ENCODE measurements at regions not wholly inside any gene's neighbourhood (a gene's known extent, or its start where the extent isn't known, plus 50 kb on each side); places are given as distances from the start of the nearest gene placed in this dataset.

DNA sequence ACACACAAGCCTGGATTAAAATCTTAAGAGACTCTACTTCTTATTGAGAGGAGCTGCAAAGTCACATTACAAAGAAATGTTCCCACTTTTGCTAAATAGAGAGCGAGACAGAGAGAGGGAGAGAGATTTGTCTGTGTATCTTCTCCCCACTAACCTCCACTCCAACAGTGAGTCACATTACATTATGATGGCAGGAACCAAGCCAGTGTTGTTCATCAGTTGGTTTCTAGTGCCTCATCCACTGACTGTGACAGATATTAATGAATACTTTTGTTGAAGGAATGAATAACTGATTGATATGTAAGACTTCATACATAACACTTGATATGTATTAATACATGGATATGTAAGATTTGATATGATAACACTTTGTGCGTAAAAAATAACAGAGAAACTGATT, 258.2 kb upstream of the SORCS1 start:
- Histone ChIP-seq H3K9ac (no peak overlapping the region), H3K4me3 (no peak overlapping the region), H3K27ac (no peak overlapping the region), H3K4me2 (no peak overlapping the region), H3K27me3 (no peaks in the 10 kb centered on the region), H3K9me3 (replicated peaks in 1 of 11) (no peaks in the 10 kb centered on the region), H3K4me1 (peaks cover 0 to 11% (median 6%) of the 10 kb centered on the region in 10 experiments; a peak in 8 of 20 replicates), H4K20me1 (no peaks in the 10 kb centered on the region), H3K36me3 (no peaks in the 10 kb centered on the region)
- TF ChIP-seq Cebpa-rat (IDR thresholded peaks at IDR 0.05) = no peak

DNA sequence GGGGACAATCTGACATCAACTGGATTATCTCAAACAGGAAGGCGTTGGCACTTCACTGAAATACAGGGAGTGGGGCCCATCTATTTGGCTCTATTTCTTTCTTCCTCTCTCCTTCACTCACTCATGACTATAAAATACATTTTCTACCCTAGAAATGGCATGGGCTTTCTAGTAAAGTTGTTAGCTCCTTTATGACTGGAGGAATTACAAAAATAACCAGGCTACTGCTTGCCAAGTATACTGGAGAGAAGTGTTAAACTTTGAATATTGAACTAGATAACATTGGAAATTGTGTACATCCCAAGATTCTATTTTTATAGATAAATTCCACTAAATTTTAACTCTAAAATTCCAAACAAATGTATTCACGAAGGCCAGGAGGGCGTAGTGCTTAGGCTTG, 255.7 kb upstream of the SORCS1 start:
- Histone ChIP-seq H3K9ac (no peak overlapping the region), H3K4me1 (peaks cover 0 to 23% (median 9%) of the 10 kb centered on the region in 10 experiments; a peak in 14 of 20 replicates), H3K27me3 (no peaks in the 10 kb centered on the region), H3K9me3 (replicated peaks in 1 of 11) (no peaks in the 10 kb centered on the region), H3K4me2 (no peak overlapping the region), H3K4me3 (no peak overlapping the region), H4K20me1 (no peaks in the 10 kb centered on the region), H3K27ac (no peak overlapping the region), H3K36me3 (no peaks in the 10 kb centered on the region)
- TF ChIP-seq Cebpa-rat (IDR thresholded peaks at IDR 0.05) = no peak

DNA sequence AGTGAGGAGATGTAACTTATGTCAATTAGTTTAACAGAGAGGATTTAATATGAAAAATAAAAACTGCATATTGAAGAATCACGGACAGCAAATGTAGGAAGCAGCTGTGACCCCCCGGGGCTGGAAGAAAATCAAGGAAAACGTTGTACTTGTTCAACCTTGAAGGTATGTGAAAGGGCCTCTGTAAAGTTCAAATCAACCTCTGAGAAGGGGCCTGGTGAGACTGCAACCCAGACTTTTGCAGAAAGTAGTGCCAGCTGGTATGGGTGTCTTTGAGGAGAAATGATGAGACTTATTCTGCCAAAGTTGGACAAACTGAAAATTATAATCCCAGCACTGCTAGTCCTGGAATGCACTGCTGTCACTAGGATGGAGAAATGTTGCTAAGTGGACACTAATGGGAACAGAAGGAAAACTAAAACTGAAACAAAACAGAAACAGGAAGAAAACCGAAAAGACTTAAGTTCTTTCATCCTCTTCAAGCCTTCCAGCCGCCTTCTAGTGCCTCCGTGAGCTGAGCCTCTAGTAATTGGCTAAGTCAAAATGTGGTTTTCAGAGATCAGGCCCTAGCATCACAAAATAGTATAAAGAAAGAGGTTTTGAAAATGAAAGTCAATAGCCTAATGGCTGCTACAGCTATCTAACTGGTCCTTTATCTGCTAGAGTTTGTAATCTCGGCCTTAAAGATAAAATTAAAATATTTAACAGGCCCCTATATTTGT, 253.7 kb upstream of the SORCS1 start:
- H3K36me3 ChIP-seq = no peaks in the 10 kb centered on the region
- H3K27me3 ChIP-seq = no peaks in the 10 kb centered on the region
- no peak for TF ChIP-seq Cebpa-rat (IDR thresholded peaks at IDR 0.05)
- H3K4me1 ChIP-seq = peaks cover 0 to 27% (median 9%) of the 10 kb centered on the region in 10 experiments; a peak in 14 of 20 replicates
- no peak overlapping the region for H3K27ac ChIP-seq
- H4K20me1 ChIP-seq = no peaks in the 10 kb centered on the region
- no peak overlapping the region for H3K4me3 ChIP-seq
- no peak overlapping the region for H3K9ac ChIP-seq
- H3K9me3 ChIP-seq (replicated peaks in 1 of 11) = no peaks in the 10 kb centered on the region
- H3K4me2 ChIP-seq = peak overlapping the region in 10 of 11 experiments; percentile 7 to 51 (median 20); a peak in 10 of 22 replicates

GRCh38 chr10:107417446-107417845, 252.9 kb upstream of the SORCS1 start:
- TF ChIP-seq Cebpa-rat (IDR thresholded peaks at IDR 0.05) = no peak
- Histone ChIP-seq H3K9ac (no peak overlapping the region), H3K4me2 (no peak overlapping the region)

GRCh38 chr10:107415446-107415845, 250.9 kb upstream of the SORCS1 start:
- H3K4me2 ChIP-seq = peak overlapping the region in 4 of 11 experiments; percentile 12 to 35 (median 18); a peak in 3 of 22 replicates
- no peaks in the 10 kb centered on the region for H3K36me3 ChIP-seq
- H3K27ac ChIP-seq = no peak overlapping the region
- peaks cover 0 to 27% (median 9%) of the 10 kb centered on the region in 10 experiments; a peak in 14 of 20 replicates for H3K4me1 ChIP-seq
- H4K20me1 ChIP-seq = no peaks in the 10 kb centered on the region
- no peaks in the 10 kb centered on the region for H3K9me3 ChIP-seq (replicated peaks in 1 of 11)
- no peak overlapping the region for H3K9ac ChIP-seq
- no peak overlapping the region for H3K4me3 ChIP-seq
- no peaks in the 10 kb centered on the region for H3K27me3 ChIP-seq
- TF ChIP-seq Cebpa-rat (IDR thresholded peaks at IDR 0.05) = no peak

More at GRCh38 chr10:107417446-107417845, 252.9 kb upstream of the SORCS1 start:
- Histone ChIP-seq H3K27ac (no peak overlapping the region), H3K9me3 (replicated peaks in 1 of 11) (no peaks in the 10 kb centered on the region), H3K36me3 (no peaks in the 10 kb centered on the region), H3K27me3 (no peaks in the 10 kb centered on the region), H3K4me3 (no peak overlapping the region), H4K20me1 (no peaks in the 10 kb centered on the region), H3K4me1 (peaks cover 0 to 27% (median 9%) of the 10 kb centered on the region in 10 experiments; a peak in 14 of 20 replicates)

- Histone ChIP-seq H3K9me3 (replicated peaks in 1 of 11) (no peaks in the 10 kb centered on the region), H3K27me3 (no peaks in the 10 kb centered on the region), H3K27ac (no peak overlapping the region), H3K4me1 (peaks cover 0 to 27% (median 9%) of the 10 kb centered on the region in 10 experiments; a peak in 14 of 20 replicates), H4K20me1 (no peaks in the 10 kb centered on the region), H3K9ac (no peak overlapping the region), H3K4me2 (no peak overlapping the region), H3K36me3 (no peaks in the 10 kb centered on the region), H3K4me3 (no peak overlapping the region)
- no peak for TF ChIP-seq Cebpa-rat (IDR thresholded peaks at IDR 0.05)
These were observed 249.5 kb upstream of the SORCS1 start for GRCh38 chr10:107413971-107414370.

- Histone ChIP-seq H3K4me1 (no peaks in the 10 kb centered on the region), H3K27ac (no peak overlapping the region), H3K27me3 (no peaks in the 10 kb centered on the region), H3K9me3 (replicated peaks in 1 of 11) (no peaks in the 10 kb centered on the region), H3K4me3 (no peak overlapping the region), H3K9ac (no peak overlapping the region), H3K4me2 (no peak overlapping the region), H3K36me3 (no peaks in the 10 kb centered on the region), H4K20me1 (no peaks in the 10 kb centered on the region)
- no peak for TF ChIP-seq Cebpa-rat (IDR thresholded peaks at IDR 0.05)
These were observed 245.0 kb upstream of the SORCS1 start for GRCh38 chr10:107409522-107409921.

- Histone ChIP-seq H3K9ac (no peak overlapping the region), H3K4me2 (no peak overlapping the region), H3K9me3 (replicated peaks in 1 of 11) (peaks cover 0 to 5% (median 0%) of the 10 kb centered on the region in 11 experiments; a peak in 1 of 22 replicates), H3K27me3 (no peaks in the 10 kb centered on the region), H3K4me3 (no peak overlapping the region), H3K36me3 (no peaks in the 10 kb centered on the region), H3K27ac (no peak overlapping the region), H3K4me1 (no peaks in the 10 kb centered on the region), H4K20me1 (no peaks in the 10 kb centered on the region)
- TF ChIP-seq Cebpa-rat (IDR thresholded peaks at IDR 0.05) = no peak
These were observed 233.6 kb upstream of the SORCS1 start for GRCh38 chr10:107398115-107398514.

GRCh38 chr10:107391901-107392300, 227.4 kb upstream of the SORCS1 start:
- no peaks in the 10 kb centered on the region for H3K9me3 ChIP-seq (replicated peaks in 1 of 11)
- no peak for TF ChIP-seq Cebpa-rat (IDR thresholded peaks at IDR 0.05)

GRCh38 chr10:107390563-107390962, 226.1 kb upstream of the SORCS1 start:
- no peak for TF ChIP-seq Cebpa-rat (IDR thresholded peaks at IDR 0.05)
- H3K27ac ChIP-seq = no peak overlapping the region
- H3K4me3 ChIP-seq = no peak overlapping the region
- no peak overlapping the region for H3K4me2 ChIP-seq
- no peak overlapping the region for H3K9ac ChIP-seq
- no peaks in the 10 kb centered on the region for H3K9me3 ChIP-seq (replicated peaks in 1 of 11)
- H3K4me1 ChIP-seq = no peaks in the 10 kb centered on the region
- no peaks in the 10 kb centered on the region for H3K27me3 ChIP-seq
- no peaks in the 10 kb centered on the region for H4K20me1 ChIP-seq
- no peaks in the 10 kb centered on the region for H3K36me3 ChIP-seq

More at GRCh38 chr10:107391901-107392300, 227.4 kb upstream of the SORCS1 start:
- no peaks in the 10 kb centered on the region for H4K20me1 ChIP-seq
- H3K36me3 ChIP-seq = no peaks in the 10 kb centered on the region
- no peaks in the 10 kb centered on the region for H3K27me3 ChIP-seq
- no peak overlapping the region for H3K4me3 ChIP-seq
- no peaks in the 10 kb centered on the region for H3K4me1 ChIP-seq
- no peak overlapping the region for H3K9ac ChIP-seq
- no peak overlapping the region for H3K27ac ChIP-seq
- no peak overlapping the region for H3K4me2 ChIP-seq

Data from BLaER1 treated with 17β-estradiol and CSF1 and Interleukin-3, amounts not matched to agents 10 nM and 100 nM (cell line).